AG08396 (cell line): ENCODE measurements at regions not wholly inside any gene's neighbourhood (a gene's known extent, or its start where the extent isn't known, plus 50 kb on each side); places are given as distances from the start of the nearest gene placed in this dataset.
"Not testable (repeated sequence)": the region's sequence is repeated elsewhere in the genome, so short reads cannot be mapped to it uniquely, and the experiment has no call there.

ENCODE experiments used
- DNase-seq: peaks from one replicate; pipeline ENCODE4 v3.0.0; 2012; ENCODE audit warnings: low spot score, mixed read lengths

GRCh38 chr12:91667694-91668093 lies 478.0 kb downstream of the BTG1 start:
- no peak for DNase-seq

DNA sequence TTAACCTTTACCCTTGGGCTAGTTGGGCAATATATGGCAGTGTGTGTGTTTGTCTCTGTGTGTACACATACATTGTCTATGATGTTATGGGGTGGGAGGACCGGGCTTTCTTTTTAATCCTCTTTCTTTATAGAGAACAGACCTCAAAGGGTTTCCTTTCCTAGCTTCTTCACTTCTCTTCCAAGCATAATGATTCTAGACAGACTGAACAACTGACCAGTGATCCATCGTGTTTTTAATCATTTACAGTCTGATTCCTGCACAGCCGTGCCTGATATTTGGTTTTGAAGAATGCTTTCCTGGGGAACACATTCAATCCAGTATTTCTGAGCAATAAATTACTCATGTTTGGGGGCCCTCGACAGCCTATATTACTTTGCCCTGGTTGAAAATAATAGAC lies 481.1 kb upstream of the DCN start:
- DNase-seq, result no peak

DNA sequence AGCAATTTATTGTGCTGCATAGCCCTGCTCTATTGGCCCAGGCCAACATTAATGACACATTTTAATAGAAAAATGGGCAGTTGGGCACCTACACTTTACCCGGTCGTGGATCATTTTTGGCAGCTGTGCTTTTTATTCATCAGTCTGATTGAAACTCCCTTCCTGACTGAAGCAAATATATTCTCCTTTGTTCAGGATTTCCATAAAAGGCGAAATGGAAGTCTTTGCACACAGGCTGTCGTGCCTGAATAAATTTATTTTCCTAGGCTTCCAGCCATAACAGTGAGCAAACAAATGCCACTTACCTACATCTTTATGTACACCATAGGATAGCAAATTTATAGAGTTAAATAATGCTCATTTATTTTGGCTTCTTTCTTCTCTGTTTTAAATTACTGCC lies 480.7 kb upstream of the DCN start:
- DNase-seq, result no peak

DNA sequence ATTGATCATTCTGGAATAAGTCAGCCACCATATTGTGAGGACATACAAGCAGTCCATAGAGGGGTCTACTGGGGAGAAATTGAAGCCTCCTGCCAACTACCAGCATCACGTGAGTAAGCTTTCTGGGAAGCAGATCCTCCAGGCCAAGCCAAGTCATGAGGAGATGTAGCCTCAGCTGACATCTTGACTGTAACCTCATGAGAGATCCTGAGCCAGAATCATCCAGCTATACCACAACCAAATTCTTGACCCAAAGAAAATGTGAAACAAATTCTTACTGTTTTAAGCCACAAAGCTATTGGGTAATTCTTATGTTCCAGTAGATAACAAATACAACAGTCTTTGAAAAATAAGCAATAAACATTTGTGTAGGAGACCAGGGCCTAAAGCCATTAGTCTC lies 479.4 kb upstream of the DCN start:
- DNase-seq, result no peak

DNA sequence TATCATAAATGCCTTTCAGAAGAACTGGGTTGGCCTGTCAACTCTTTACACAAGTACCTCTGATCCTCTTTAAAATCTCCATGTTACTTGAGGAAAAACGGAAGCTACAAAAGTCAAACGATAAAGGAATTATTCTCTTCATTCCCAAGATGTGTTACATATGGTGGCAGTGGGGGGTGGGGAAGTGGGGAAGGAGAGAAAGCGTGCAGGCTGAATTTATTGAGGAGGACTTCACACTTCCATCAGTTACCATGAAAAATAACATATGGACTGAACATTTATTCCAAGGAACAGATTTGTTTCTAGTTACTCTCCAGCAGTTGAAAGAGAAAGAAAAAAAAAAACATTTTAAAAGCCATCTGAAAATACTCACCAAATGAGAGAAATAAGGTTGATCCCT lies 474.4 kb upstream of the DCN start:
- DNase-seq, result no peak

DNA sequence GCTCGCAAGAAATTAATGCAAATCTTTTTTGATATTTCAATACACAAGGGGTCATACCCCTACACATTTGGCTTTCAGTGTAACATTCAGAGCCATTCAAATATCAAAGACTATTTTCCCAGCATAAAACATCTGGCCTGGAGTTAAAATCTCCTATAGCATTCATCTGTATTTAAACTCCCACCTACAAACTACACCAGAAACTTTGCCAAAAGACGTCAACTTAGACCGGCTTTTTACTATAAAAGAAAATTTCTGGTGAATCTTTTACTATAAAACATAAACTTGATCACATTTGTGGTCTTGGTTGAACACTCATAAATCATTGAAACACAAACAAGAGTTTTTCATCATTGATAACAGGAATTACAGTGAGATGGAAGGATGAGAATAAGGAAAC lies 473.3 kb upstream of the DCN start:
- DNase-seq, result no peak

GRCh38 chr12:91654087-91654486 lies 471.5 kb upstream of the DCN start:
- no peak for DNase-seq

DNA sequence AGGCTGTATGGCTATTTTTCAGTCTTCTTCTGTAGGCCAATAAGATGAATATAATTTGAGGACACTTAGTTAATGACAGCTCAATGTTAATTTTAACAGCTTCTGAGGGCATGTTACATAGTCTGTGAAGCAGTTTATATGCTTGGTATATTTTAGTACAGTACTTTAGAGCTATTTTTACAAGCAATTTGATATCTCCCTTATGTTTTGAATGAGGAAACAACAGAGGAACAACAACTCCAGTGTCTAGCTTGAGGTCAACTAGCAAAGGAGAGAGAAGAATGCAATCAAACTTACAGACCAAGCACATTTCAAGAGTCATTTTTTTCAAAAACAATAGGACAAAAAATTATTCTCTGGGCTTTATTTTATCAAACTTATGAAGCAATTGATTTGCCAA lies 469.1 kb upstream of the DCN start:
- DNase-seq, result no peak

DNA sequence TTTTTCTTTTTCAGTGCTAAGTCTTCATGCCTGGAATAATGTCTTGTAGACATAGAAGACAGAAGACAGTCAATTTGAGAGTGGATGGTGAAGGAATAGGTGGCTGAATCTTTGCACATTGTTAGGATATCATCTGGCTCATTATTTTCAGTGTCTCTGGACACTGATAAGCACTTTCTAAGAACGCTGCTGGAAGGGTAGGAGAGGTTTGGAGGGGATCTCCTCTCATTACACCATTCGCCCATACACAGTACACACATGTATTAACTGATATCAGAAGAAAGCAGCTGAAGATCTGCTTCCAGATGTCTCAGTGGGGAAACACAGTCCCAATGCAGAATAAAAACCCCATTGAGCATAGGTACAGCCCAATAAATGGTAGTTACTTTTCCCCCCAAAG lies 461.1 kb upstream of the DCN start:
- no peak for DNase-seq

GRCh38 chr12:91640021-91640420 lies 457.4 kb upstream of the DCN start:
- no peak for DNase-seq

DNA sequence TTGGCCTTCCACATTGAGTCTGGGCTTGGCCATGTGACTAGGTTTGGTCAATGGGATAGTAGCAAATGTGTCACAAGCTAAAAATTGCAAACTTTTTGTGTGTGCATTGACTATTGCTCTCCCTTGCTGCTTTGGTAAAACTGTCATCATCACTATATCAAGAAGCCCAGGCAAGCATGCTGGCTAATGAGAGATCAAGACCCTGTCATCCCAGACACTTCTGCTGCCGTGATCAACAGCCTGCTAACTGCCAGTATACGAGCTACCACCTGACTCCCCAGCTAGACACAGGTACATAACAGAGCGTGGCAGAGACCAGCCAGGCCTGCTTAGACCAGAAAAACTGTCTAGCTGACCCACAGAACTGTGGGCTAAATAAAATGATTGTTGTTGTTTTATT lies 456.7 kb upstream of the DCN start:
- no peak for DNase-seq

GRCh38 chr12:91637789-91638624 lies 455.4 kb upstream of the DCN start:
- DNase-seq, result no peak

GRCh38 chr12:91636721-91637120 lies 454.1 kb upstream of the DCN start:
- DNase-seq, result no peak

- not testable (repeated sequence) for DNase-seq
Observed at GRCh38 chr12:91634386-91634713, 451.7 kb upstream of the DCN start.

DNA sequence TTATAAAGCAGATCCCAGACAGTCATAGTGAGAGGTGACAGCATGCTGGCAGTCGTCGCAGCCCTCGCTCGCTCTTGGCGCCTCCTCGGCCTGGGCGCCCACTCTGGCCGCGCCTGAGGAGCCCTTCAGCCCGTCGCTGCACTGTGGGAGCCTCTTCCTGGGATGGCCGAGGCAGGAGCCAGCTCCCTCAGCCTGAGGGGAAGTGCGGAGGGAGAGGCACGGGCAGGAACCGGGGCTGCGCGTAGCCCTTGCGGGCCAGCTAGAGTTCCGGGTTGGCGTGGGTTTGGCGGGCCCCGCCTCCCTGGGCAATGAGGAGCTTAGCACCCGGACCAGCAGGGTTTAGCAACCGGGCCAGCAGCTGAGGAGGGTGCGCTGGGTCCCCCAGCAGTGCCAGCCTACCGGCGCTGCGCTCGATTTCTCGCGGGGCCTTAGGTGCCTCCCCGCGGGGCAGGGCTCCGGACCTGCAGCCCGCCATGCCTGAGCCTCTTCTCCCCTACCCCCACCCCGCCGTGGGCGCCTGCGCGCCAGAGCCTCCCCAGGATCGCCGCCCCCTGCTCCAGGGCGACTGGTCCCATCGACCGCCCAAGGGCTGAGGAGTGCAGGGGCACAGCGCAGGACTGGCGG lies 451.2 kb upstream of the DCN start:
- no peak for DNase-seq

GRCh38 chr12:91633206-91633605 lies 450.6 kb upstream of the DCN start:
- DNase-seq, result no peak

GRCh38 chr12:91632042-91632786 lies 449.6 kb upstream of the DCN start:
- DNase-seq, result no peak

- no peak for DNase-seq
Observed at GRCh38 chr12:91630596-91631293, 448.1 kb upstream of the DCN start.

GRCh38 chr12:91630083-91630482 lies 447.5 kb upstream of the DCN start:
- no peak for DNase-seq

DNA sequence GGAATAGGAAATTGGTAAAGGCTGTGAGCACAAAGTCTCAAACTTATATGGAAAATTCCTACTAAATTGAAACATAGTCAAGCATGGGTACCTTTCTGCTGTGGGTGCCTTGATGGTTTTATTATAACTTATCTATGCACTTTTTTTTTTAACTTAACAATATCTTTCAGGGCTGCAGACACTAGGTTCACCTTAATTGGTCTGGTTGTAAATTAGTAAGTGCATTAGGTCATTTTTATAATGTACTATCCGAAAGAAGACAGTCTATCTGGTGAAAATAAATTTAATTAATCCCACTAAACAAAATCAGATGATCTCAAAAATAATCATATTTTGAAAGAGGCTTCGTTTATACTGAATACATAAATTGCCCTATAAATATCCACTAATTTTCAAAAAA lies 446.8 kb upstream of the DCN start:
- DNase-seq, result no peak

- no peak for DNase-seq
Observed at GRCh38 chr12:91628656-91629055, 446.0 kb upstream of the DCN start.

DNA sequence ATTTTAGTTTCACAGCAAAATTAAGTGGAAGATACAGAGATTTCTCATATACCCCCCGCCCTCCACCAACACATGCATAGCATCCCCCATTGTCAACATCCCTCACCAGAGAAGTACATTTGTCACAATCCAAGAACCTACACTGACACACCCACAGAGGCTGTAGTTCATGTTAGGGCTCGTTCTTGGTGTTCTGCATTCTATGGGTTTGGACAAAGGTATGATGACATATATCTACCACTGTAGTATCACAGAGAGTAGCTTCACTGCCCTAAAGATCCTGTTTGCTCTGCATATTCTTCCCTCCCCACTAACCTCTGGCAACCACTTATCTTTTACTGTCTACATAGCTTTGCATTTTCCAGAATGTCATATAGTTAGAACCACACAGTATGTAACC lies 444.6 kb upstream of the DCN start:
- DNase-seq, result no peak

DNA sequence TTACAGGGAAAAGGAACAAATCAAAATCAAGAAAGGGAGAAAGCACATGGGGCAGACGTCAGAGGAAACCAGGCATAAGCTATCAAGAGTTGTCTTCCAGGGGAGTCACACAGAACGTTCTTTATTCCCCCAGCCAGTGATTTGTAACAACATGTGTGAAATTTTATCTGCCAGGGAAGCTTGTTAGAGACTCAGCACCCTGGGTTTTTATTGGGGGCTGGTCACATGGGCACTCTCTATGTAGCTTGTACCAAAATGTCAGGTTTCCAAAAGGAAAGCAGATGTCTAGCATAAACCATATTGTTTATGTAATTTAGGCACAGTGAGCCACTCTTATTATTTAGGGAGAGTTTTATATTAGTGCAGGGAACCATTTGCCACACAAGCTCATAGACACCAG lies 440.4 kb upstream of the DCN start:
- DNase-seq, result no peak
